Keratinocyte (primary cell): ENCODE measurements at regions not wholly inside any gene's neighbourhood (a gene's known extent, or its start where the extent isn't known, plus 50 kb on each side); places are given as distances from the start of the nearest gene placed in this dataset.
"Not testable (repeated sequence)": the region's sequence is repeated elsewhere in the genome, so short reads cannot be mapped to it uniquely, and the experiment has no call there.

Experiments
- DNase-seq: peaks from one replicate; pipeline ENCODE4 v3.0.0-alpha.2; 2011; ENCODE audit warnings: low read depth, missing footprints, low spot score
- FAIRE-seq: peaks from 2 replicates; lab custom pipeline; 2011; peaks lifted over from hg19 to GRCh38; lab: Jason Lieb, UNC
- H2AFZ ChIP-seq: 2 replicates; pipeline ENCODE4 v1.6.0; 2012; ENCODE audit warnings: low read length, control low read depth, inconsistent platforms; ENCODE audit not compliant: control insufficient read depth
- H3K27ac ChIP-seq: 2 replicates; pipeline ENCODE4 v1.5.1; 2011; ENCODE audit warnings: low read length; ENCODE audit not compliant: control insufficient read depth, insufficient read depth
- H3K27me3 ChIP-seq: 3 replicates; pipeline ENCODE4 v1.6.0; 2011; ENCODE audit warnings: low read length; ENCODE audit not compliant: control insufficient read depth, insufficient read depth; ENCODE audit errors: extremely low read depth
- H3K36me3 ChIP-seq, 2 experiments: 2 replicates in 1 of 2; 3 replicates in 1 of 2; pipeline ENCODE4 v1.5.1; 2011; ENCODE audit warnings: low read length in 2 of 2, mild to moderate bottlenecking in 1 of 2; ENCODE audit not compliant: control insufficient read depth in 2 of 2, insufficient read depth in 2 of 2; ENCODE audit errors: extremely low read depth in 1 of 2
- H3K4me1 ChIP-seq: 3 replicates; pipeline ENCODE4 v1.5.1; 2011; ENCODE audit warnings: low read length; ENCODE audit not compliant: control insufficient read depth, insufficient read depth; ENCODE audit errors: extremely low read depth
- H3K4me2 ChIP-seq: 3 replicates; pipeline ENCODE4 v1.6.0; 2011; ENCODE audit warnings: low read depth, low read length; ENCODE audit not compliant: control insufficient read depth, insufficient read depth; ENCODE audit errors: extremely low read depth
- H3K4me3 ChIP-seq, 3 experiments: fragments of 200-600 bp in 1 of 3; sonication (generic) in 1 of 3; 2 replicates in 2 of 3; 3 replicates in 1 of 3; pipeline ENCODE4 v1.5.1; 2011 to 2016; ENCODE audit warnings: low read length in 3 of 3, mild to moderate bottlenecking in 3 of 3, control low read depth in 2 of 3, inconsistent platforms in 1 of 3, low read depth in 1 of 3, mixed read lengths in 1 of 3, mixed run types in 1 of 3, moderate library complexity in 1 of 3; ENCODE audit not compliant: control insufficient read depth in 2 of 3, insufficient read depth in 2 of 3; ENCODE audit errors: extremely low read depth in 1 of 3
- H3K79me2 ChIP-seq: 2 replicates; pipeline ENCODE4 v1.6.0; 2012; ENCODE audit warnings: low read length; ENCODE audit not compliant: control insufficient read depth, insufficient read depth
- H3K9ac ChIP-seq: 3 replicates; pipeline ENCODE4 v1.6.0; 2011; ENCODE audit warnings: low read length; ENCODE audit not compliant: control insufficient read depth, insufficient read depth; ENCODE audit errors: extremely low read depth
- H3K9me1 ChIP-seq: 3 replicates; pipeline ENCODE4 v1.6.0; 2011; ENCODE audit warnings: low read length; ENCODE audit not compliant: control insufficient read depth, insufficient read depth; ENCODE audit errors: extremely low read depth
- H3K9me3 ChIP-seq: 2 replicates; pipeline ENCODE4 v1.5.1; 2012; ENCODE audit warnings: low read depth, low read length; ENCODE audit not compliant: control insufficient read depth
- H4K20me1 ChIP-seq: 3 replicates; pipeline ENCODE4 v1.6.0; 2011; ENCODE audit warnings: low read length; ENCODE audit not compliant: control insufficient read depth, insufficient read depth; ENCODE audit errors: extremely low read depth
- EZH2 ChIP-seq: IDR thresholded peaks from one replicate; pipeline ENCODE4 v1.6.1; 2012; ENCODE audit warnings: inconsistent platforms, mild to moderate bottlenecking, low read length, moderate library complexity
- dilution Hi-C: fragments of 300-500 bp; cut with MboI; formaldehyde crosslinking; loops from one replicate; pipeline ENCODE4 v1.7.0; 2020; ENCODE audit warnings: low sequenced_read_pairs; ENCODE audit not compliant: extremely low pct_ligation_motif_present
- TF ChIP-seq, protein P1 (sequence below), 3 experiments: IDR thresholded peaks in 1 of 3; conservative IDR thresholded peaks in 1 of 3; optimal IDR thresholded peaks in 1 of 3; 2 replicates in 2 of 3; 3 replicates in 1 of 3; pipeline versions ENCODE3 to v1.5.1; 2011; ENCODE audit warnings: low read length in 3 of 3, mild to moderate bottlenecking in 3 of 3, moderate library complexity in 2 of 3, control low read depth in 1 of 3, inconsistent platforms in 1 of 3; ENCODE audit not compliant: insufficient read depth in 2 of 3; ENCODE audit errors: extremely low read depth in 1 of 3

GRCh38 chr11:128031538-128032134 lies 555.7 kb downstream of the ETS1 start:
- H3K36me3 ChIP-seq, H3K4me3 ChIP-seq, H2AFZ ChIP-seq, H3K4me2 ChIP-seq, H3K4me1 ChIP-seq, DNase-seq, H3K9me3 ChIP-seq, H3K79me2 ChIP-seq, dilution Hi-C loops, H3K9ac ChIP-seq, H3K9me1 ChIP-seq, H3K27ac ChIP-seq, H4K20me1 ChIP-seq, H3K27me3 ChIP-seq: not testable (repeated sequence)
- TF ChIP-seq, protein P1, sequence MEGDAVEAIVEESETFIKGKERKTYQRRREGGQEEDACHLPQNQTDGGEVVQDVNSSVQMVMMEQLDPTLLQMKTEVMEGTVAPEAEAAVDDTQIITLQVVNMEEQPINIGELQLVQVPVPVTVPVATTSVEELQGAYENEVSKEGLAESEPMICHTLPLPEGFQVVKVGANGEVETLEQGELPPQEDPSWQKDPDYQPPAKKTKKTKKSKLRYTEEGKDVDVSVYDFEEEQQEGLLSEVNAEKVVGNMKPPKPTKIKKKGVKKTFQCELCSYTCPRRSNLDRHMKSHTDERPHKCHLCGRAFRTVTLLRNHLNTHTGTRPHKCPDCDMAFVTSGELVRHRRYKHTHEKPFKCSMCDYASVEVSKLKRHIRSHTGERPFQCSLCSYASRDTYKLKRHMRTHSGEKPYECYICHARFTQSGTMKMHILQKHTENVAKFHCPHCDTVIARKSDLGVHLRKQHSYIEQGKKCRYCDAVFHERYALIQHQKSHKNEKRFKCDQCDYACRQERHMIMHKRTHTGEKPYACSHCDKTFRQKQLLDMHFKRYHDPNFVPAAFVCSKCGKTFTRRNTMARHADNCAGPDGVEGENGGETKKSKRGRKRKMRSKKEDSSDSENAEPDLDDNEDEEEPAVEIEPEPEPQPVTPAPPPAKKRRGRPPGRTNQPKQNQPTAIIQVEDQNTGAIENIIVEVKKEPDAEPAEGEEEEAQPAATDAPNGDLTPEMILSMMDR (optimal IDR thresholded peaks at IDR 0.05 in 1 of 3, IDR thresholded peaks at IDR 0.05 in 1 of 3, conservative IDR thresholded peaks at IDR 0.05 in 1 of 3; ENCODE audit: extremely low read depth in 1 of 3, insufficient read depth in 2 of 3, low read length in 3 of 3) = peak; percentile 68 to 69 (median 69)
- FAIRE-seq = peak; percentile 23

DNA sequence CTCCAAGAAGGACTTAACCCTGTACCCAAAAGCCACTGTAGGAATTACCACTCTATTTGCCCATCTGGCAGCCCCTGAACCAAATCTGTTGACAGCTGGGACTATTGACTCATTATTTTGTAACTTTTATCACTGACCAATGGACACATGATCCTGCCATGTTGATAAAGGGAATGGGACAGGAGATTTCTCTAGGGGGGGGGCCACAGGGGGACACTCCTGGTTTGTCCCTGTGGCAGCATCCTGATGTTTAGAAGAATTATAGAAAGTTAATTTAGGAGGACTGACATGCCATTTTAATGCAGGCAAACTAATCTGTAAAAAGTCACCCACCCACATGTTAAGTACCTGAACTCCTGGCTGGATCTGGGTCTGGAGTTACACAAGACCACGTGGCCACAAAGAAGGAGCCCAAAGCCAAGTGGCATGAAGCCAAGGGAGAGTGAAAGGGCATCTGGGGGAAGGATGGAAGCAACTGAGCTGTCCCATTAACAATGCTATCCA lies 558.1 kb downstream of the ETS1 start:
- Histone ChIP-seq H3K36me3 (no peaks in the 10 kb centered on the region), H3K4me2 (no peak overlapping the region), H3K79me2 (no peaks in the 10 kb centered on the region), H3K9me3 (no peaks in the 10 kb centered on the region), H3K27me3 (no peaks in the 10 kb centered on the region), H4K20me1 (no peaks in the 10 kb centered on the region), H2AFZ (no peak overlapping the region), H3K9ac (no peak overlapping the region), H3K9me1 (no peaks in the 10 kb centered on the region), H3K4me3 (no peak overlapping the region), H3K4me1 (no peaks in the 10 kb centered on the region), H3K27ac (no peak overlapping the region)
- no peak for DNase-seq
- dilution Hi-C loops = no loop called here
- no peak for FAIRE-seq
- TF ChIP-seq, protein P1 (optimal IDR thresholded peaks at IDR 0.05 in 1 of 3, IDR thresholded peaks at IDR 0.05 in 1 of 3, conservative IDR thresholded peaks at IDR 0.05 in 1 of 3; ENCODE audit: extremely low read depth in 1 of 3, insufficient read depth in 2 of 3, low read length in 3 of 3) = no peak
- TF ChIP-seq EZH2 = no peak
